ENCODE measurements at regions not wholly inside any gene's neighbourhood (a gene's known extent, or its start where the extent isn't known, plus 50 kb on each side); places are given as distances from the start of the nearest gene placed in this dataset.

GRCh38 chr2:128421286-128421685, 102.6 kb upstream of the HS6ST1 start:
- Histone ChIP-seq H3K27me3 (ENCODE audit: control insufficient read depth, extremely low read depth, insufficient read depth, low read length) (no peaks in the 10 kb centered on the region), H3K36me3 (ENCODE audit: control insufficient read depth in 2 of 2, extremely low read depth in 1 of 2, insufficient read depth in 2 of 2, low read length in 2 of 2) (no peaks in the 10 kb centered on the region), H3K27ac (ENCODE audit: control insufficient read depth, insufficient read depth, low read length) (no peak overlapping the region), H3K4me3 (ENCODE audit: control insufficient read depth in 2 of 3, extremely low read depth in 1 of 3, insufficient read depth in 2 of 3, low read depth in 1 of 3, low read length in 3 of 3) (no peak overlapping the region), H2AFZ (ENCODE audit: control insufficient read depth, low read length) (no peak overlapping the region), H3K4me1 (ENCODE audit: control insufficient read depth, extremely low read depth, insufficient read depth, low read length) (peaks cover 13% of the 10 kb centered on the region), H3K9me1 (ENCODE audit: control insufficient read depth, extremely low read depth, insufficient read depth, low read length) (no peaks in the 10 kb centered on the region), H3K9me3 (ENCODE audit: control insufficient read depth, low read depth, low read length) (no peaks in the 10 kb centered on the region), H4K20me1 (ENCODE audit: control insufficient read depth, extremely low read depth, insufficient read depth, low read length) (no peaks in the 10 kb centered on the region), H3K9ac (ENCODE audit: control insufficient read depth, extremely low read depth, insufficient read depth, low read length) (no peak overlapping the region), H3K79me2 (ENCODE audit: control insufficient read depth, insufficient read depth, low read length) (no peaks in the 10 kb centered on the region), H3K4me2 (ENCODE audit: control insufficient read depth, extremely low read depth, insufficient read depth, low read depth, low read length) (no peak overlapping the region)
- dilution Hi-C loops (cut with MboI; ENCODE audit: extremely low pct_ligation_motif_present, low sequenced_read_pairs) = no loop called here
- DNase-seq (ENCODE audit: low read depth, low spot score) = no peak
- TF ChIP-seq EZH2 (IDR thresholded peaks at IDR 0.05; ENCODE audit: low read length) (no peak), CTCF (optimal IDR thresholded peaks at IDR 0.05 in 1 of 3, IDR thresholded peaks at IDR 0.05 in 1 of 3, conservative IDR thresholded peaks at IDR 0.05 in 1 of 3; ENCODE audit: extremely low read depth in 1 of 3, insufficient read depth in 2 of 3, low read length in 3 of 3) (no peak)
- no peak for FAIRE-seq

- peaks cover 13% of the 10 kb centered on the region for H3K4me1 ChIP-seq (ENCODE audit: control insufficient read depth, extremely low read depth, insufficient read depth, low read length)
- DNase-seq (ENCODE audit: low read depth, low spot score) = no peak
- no peaks in the 10 kb centered on the region for H3K79me2 ChIP-seq (ENCODE audit: control insufficient read depth, insufficient read depth, low read length)
- no peak for FAIRE-seq
- H2AFZ ChIP-seq (ENCODE audit: control insufficient read depth, low read length) = no peak overlapping the region
- dilution Hi-C loops (cut with MboI; ENCODE audit: extremely low pct_ligation_motif_present, low sequenced_read_pairs) = no loop called here
- H3K9ac ChIP-seq (ENCODE audit: control insufficient read depth, extremely low read depth, insufficient read depth, low read length) = no peak overlapping the region
- no peaks in the 10 kb centered on the region for H4K20me1 ChIP-seq (ENCODE audit: control insufficient read depth, extremely low read depth, insufficient read depth, low read length)
- peak overlapping the region; percentile 7 for H3K27ac ChIP-seq (ENCODE audit: control insufficient read depth, insufficient read depth, low read length)
- no peaks in the 10 kb centered on the region for H3K36me3 ChIP-seq (ENCODE audit: control insufficient read depth in 2 of 2, extremely low read depth in 1 of 2, insufficient read depth in 2 of 2, low read length in 2 of 2)
- no peaks in the 10 kb centered on the region for H3K9me1 ChIP-seq (ENCODE audit: control insufficient read depth, extremely low read depth, insufficient read depth, low read length)
- no peaks in the 10 kb centered on the region for H3K27me3 ChIP-seq (ENCODE audit: control insufficient read depth, extremely low read depth, insufficient read depth, low read length)
- H3K4me3 ChIP-seq (ENCODE audit: control insufficient read depth in 2 of 3, extremely low read depth in 1 of 3, insufficient read depth in 2 of 3, low read depth in 1 of 3, low read length in 3 of 3) = no peak overlapping the region
- peak overlapping the region; percentile 42 for H3K4me2 ChIP-seq (ENCODE audit: control insufficient read depth, extremely low read depth, insufficient read depth, low read depth, low read length)
- TF ChIP-seq CTCF (optimal IDR thresholded peaks at IDR 0.05 in 1 of 3, IDR thresholded peaks at IDR 0.05 in 1 of 3, conservative IDR thresholded peaks at IDR 0.05 in 1 of 3; ENCODE audit: extremely low read depth in 1 of 3, insufficient read depth in 2 of 3, low read length in 3 of 3) = no peak
- no peak for TF ChIP-seq EZH2 (IDR thresholded peaks at IDR 0.05; ENCODE audit: low read length)
- no peaks in the 10 kb centered on the region for H3K9me3 ChIP-seq (ENCODE audit: control insufficient read depth, low read depth, low read length)
Observed at GRCh38 chr2:128421861-128422311, 103.2 kb upstream of the HS6ST1 start.
